SK-N-SH (cell line): ENCODE measurements at regions not wholly inside any gene's neighbourhood (a gene's known extent, or its start where the extent isn't known, plus 50 kb on each side); places are given as distances from the start of the nearest gene placed in this dataset.

ENCODE experiments used
- CHD2 ChIP-seq: fragments of 150-350 bp; IDR thresholded peaks from 2 replicates; pipeline ENCODE4 v1.6.1; 2018; ENCODE audit warnings: low read length; ENCODE audit not compliant: partially characterized antibody
- CTCF ChIP-seq: fragments of 200-600 bp; sonication (generic); IDR thresholded peaks from 2 replicates; pipeline ENCODE4 v1.6.1; 2017; ENCODE audit warnings: antibody characterized with exemption, mild to moderate bottlenecking, moderate library complexity
- EP300 ChIP-seq, 2 experiments: IDR thresholded peaks; 2 replicates each; pipeline versions ENCODE4 v1.4.0 to v1.6.1; 2012; ENCODE audit warnings: borderline replicate concordance in 1 of 2, low read depth in 1 of 2, low read length in 1 of 2
- FOSL2 ChIP-seq: IDR thresholded peaks from 2 replicates; pipeline ENCODE4 v1.4.0; 2012; ENCODE audit warnings: low read depth, mild to moderate bottlenecking, moderate library complexity, borderline replicate concordance
- FOXJ3 ChIP-seq: sonication (generic); formaldehyde crosslinking; IDR thresholded peaks from 2 replicates; pipeline ENCODE4 v1.5.1; 2020; ENCODE audit warnings: mild to moderate bottlenecking, missing genetic modification reagents
- JUND ChIP-seq: IDR thresholded peaks from 2 replicates; pipeline ENCODE4 v1.4.0; 2012
- MEF2A ChIP-seq: IDR thresholded peaks from 2 replicates; pipeline ENCODE4 v1.4.0; 2012; ENCODE audit warnings: low read depth, borderline replicate concordance
- MXI1 ChIP-seq: IDR thresholded peaks from 2 replicates; pipeline ENCODE4 v1.6.1; 2012; ENCODE audit warnings: mild to moderate bottlenecking, low read depth, low read length, improper control_type of control experiment
- POLR2AphosphoS5 ChIP-seq: IDR thresholded peaks from 2 replicates; pipeline ENCODE4 v1.6.1; 2012; ENCODE audit warnings: low read depth, low read length
- RAD21 ChIP-seq: IDR thresholded peaks from 2 replicates; pipeline ENCODE4 v1.6.1; 2012; ENCODE audit warnings: mild to moderate bottlenecking, low read length
- RCOR1 ChIP-seq: fragments of 150-350 bp; IDR thresholded peaks from 2 replicates; pipeline ENCODE4 v1.6.1; 2017; ENCODE audit warnings: antibody characterized with exemption, low read length
- REST ChIP-seq: IDR thresholded peaks from 2 replicates; pipeline ENCODE4 v1.6.1; 2012; ENCODE audit warnings: mild to moderate bottlenecking, low read depth, low read length, moderate library complexity
- RFX5 ChIP-seq: IDR thresholded peaks from 2 replicates; pipeline ENCODE4 v1.6.1; 2012; ENCODE audit warnings: mild to moderate bottlenecking, improper control_type of control experiment, low read length
- SIN3A ChIP-seq: IDR thresholded peaks from 2 replicates; pipeline ENCODE4 v1.6.1; 2012; ENCODE audit warnings: low read depth, mild to moderate bottlenecking, low read length, moderate library complexity, borderline replicate concordance

GRCh38 chr22:26753125-26753862, 95.9 kb downstream of the MIAT start:
- TF ChIP-seq FOSL2 (no peak), CTCF (no peak), MEF2A (no peak), JUND (no peak), FOXJ3 (CRISPR knock-in tag) (no peak), RAD21 (no peak), REST (no peak), RCOR1 (no peak), POLR2AphosphoS5 (no peak), CHD2 (no peak), RFX5 (no peak), SIN3A (no peak), MXI1 (no peak), EP300 (IDR thresholded peaks at IDR 0.05; ENCODE audit: borderline replicate concordance in 1 of 2, low read depth in 1 of 2, low read length in 1 of 2) (no peak)
